ENCODE measurements at regions not wholly inside any gene's neighbourhood (a gene's known extent, or its start where the extent isn't known, plus 50 kb on each side); places are given as distances from the start of the nearest gene placed in this dataset.

DNA sequence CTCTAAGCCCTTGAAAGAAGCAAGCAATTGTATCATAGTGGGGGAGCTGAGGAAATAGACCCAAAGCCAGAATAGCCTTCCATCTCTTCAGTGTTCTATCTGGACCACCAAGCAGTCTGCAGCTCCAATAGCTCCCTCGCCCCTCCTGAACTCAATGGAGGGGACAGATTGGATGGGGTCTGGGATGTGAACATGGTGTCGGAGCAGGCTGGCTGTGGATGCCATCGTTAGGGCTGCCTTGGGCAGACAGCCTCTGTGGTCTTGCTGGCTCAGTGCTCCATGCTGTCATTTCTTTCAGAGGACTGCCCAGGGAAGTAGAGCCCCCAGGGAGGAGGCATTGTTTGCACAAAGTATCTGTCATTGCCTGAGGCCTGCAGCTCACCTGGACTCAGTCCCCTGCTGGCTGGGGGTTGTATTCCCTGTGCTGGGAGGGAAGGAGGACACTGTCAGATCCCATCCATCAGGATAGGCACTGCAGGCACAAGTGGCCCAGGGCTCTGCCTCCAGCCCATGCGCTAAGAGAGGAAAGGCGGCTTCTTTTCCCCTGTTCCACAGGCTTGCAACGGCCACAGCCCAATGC is 537.7 kb downstream of the BUD13 start:
- no peak for TF ChIP-seq CTCF (IDR thresholded peaks at IDR 0.05 in 4 of 5, conservative IDR thresholded peaks at IDR 0.05 in 1 of 5)
- TF ChIP-seq POLR2A (IDR thresholded peaks at IDR 0.05) = no peak

Data from gastrocnemius medialis (tissue), 4 donors.